GM23248 (cell line): ENCODE measurements at regions not wholly inside any gene's neighbourhood (a gene's known extent, or its start where the extent isn't known, plus 50 kb on each side); places are given as distances from the start of the nearest gene placed in this dataset.

Source experiments
- EZH2 ChIP-seq: fragments of 200-600 bp; sonication (generic); IDR thresholded peaks from 2 replicates; pipeline ENCODE4 v1.6.1; 2018; ENCODE audit warnings: antibody characterized with exemption, mild to moderate bottlenecking; ENCODE audit not compliant: insufficient read depth, poor library complexity, severe bottlenecking
- EZH2phosphoT487 ChIP-seq: fragments of 200-600 bp; sonication (generic); IDR thresholded peaks from 2 replicates; pipeline ENCODE4 v1.6.1; 2018; ENCODE audit warnings: antibody characterized with exemption, moderate library complexity, mild to moderate bottlenecking, low read depth; ENCODE audit not compliant: insufficient read depth

DNA sequence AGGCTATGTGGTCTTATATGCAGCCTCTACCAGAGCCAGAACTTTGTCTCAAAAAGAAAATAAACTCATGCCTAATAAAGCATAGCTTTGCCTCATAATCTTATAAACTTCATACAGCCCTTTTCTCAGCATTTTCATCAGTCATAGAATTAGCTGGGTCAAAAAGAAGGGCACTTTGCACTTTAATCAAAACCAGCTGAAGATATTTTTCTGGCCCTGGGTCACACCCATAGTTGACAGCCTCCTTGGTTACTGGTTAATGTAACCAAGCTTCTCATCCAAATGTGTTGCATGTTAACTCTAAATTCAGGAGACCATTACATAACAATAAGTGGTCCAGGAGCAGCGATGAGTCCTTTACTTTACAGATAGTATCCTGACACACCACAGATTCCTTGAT lies 558.2 kb downstream of the FLRT2 start:
- TF ChIP-seq EZH2phosphoT487: no peak
- TF ChIP-seq EZH2: no peak
